ENCODE measurements at regions not wholly inside any gene's neighbourhood (a gene's known extent, or its start where the extent isn't known, plus 50 kb on each side); places are given as distances from the start of the nearest gene placed in this dataset.

GRCh38 chr14:71411738-71412137, 504.5 kb downstream of the PCNX1 start:
- TF ChIP-seq POLR2A (IDR thresholded peaks at IDR 0.05; ENCODE audit: low read depth, low read length) (no peak), EZH2 (IDR thresholded peaks at IDR 0.05; ENCODE audit: borderline replicate concordance, low read depth, low read length, severe bottlenecking) (no peak), JUN (IDR thresholded peaks at IDR 0.05; ENCODE audit: borderline replicate concordance, insufficient read depth, insufficient read length, low read depth) (no peak), CTCF (IDR thresholded peaks at IDR 0.05; ENCODE audit: extremely low read depth in 1 of 2, insufficient read depth in 1 of 2, low read depth in 1 of 2, low read length in 2 of 2) (no peak), MAX (IDR thresholded peaks at IDR 0.05; ENCODE audit: insufficient read depth, insufficient read length) (no peak), MYC (IDR thresholded peaks at IDR 0.05; ENCODE audit: low read depth, low read length) (no peak), POLR2AphosphoS5 (IDR thresholded peaks at IDR 0.05; ENCODE audit: insufficient read depth, low read depth, low read length) (no peak), FOS (IDR thresholded peaks at IDR 0.05; ENCODE audit: borderline replicate concordance, insufficient read depth, low read length) (no peak), GATA2 (IDR thresholded peaks at IDR 0.05; ENCODE audit: insufficient read depth, insufficient read length, low read depth, low read length) (no peak)
